ENCODE measurements at regions not wholly inside any gene's neighbourhood (a gene's known extent, or its start where the extent isn't known, plus 50 kb on each side); places are given as distances from the start of the nearest gene placed in this dataset.

- Mint-ChIP-seq H3K4me3 (no peak overlapping the region), H3K36me3 (no peaks in the 10 kb centered on the region), H3K27me3 (peaks cover 4% of the 10 kb centered on the region), H3K9me3 (no peaks in the 10 kb centered on the region), H3K4me1 (no peaks in the 10 kb centered on the region), H3K27ac (no peak overlapping the region)
- DNase-seq: no peak
Observed at GRCh38 chr6:141666187-141666586, 466.5 kb upstream of the GJE1 start.

GRCh38 chr6:141664744-141665143, 468.0 kb upstream of the GJE1 start:
- H3K36me3 Mint-ChIP-seq: no peaks in the 10 kb centered on the region
- no peak overlapping the region for H3K4me3 Mint-ChIP-seq
- no peaks in the 10 kb centered on the region for H3K9me3 Mint-ChIP-seq
- DNase-seq: no peak
- no peak overlapping the region for H3K27ac Mint-ChIP-seq
- peaks cover 3% of the 10 kb centered on the region for H3K27me3 Mint-ChIP-seq
- H3K4me1 Mint-ChIP-seq: no peaks in the 10 kb centered on the region

DNA sequence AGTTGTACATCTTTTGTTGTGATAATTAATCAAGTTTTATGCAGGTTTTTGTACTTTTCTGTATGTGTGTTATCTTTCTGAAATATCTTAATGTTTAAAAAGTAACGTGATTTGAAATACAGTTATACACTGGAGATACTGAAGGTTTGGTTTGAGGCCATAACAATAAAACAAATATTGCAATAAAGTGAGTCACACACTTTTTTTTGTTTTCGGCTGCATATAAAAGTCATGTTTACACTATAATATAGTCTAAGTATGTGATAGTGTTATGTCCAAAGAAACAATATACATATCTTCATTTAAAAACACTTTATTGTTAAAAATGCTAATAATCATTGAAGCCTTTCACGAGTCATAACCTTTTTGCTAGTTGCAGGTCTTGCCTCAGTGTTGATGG, 473.1 kb upstream of the GJE1 start:
- Mint-ChIP-seq H3K27me3 (peaks cover 8% of the 10 kb centered on the region), H3K27ac (no peak overlapping the region), H3K36me3 (no peaks in the 10 kb centered on the region), H3K9me3 (no peaks in the 10 kb centered on the region), H3K4me1 (no peaks in the 10 kb centered on the region), H3K4me3 (no peak overlapping the region)
- no peak for DNase-seq

GRCh38 chr6:141658696-141659095, 474.0 kb upstream of the GJE1 start:
- Mint-ChIP-seq H3K4me3 (no peak overlapping the region), H3K4me1 (no peaks in the 10 kb centered on the region), H3K27me3 (peaks cover 8% of the 10 kb centered on the region), H3K9me3 (no peaks in the 10 kb centered on the region), H3K27ac (no peak overlapping the region), H3K36me3 (no peaks in the 10 kb centered on the region)
- DNase-seq: no peak

DNA sequence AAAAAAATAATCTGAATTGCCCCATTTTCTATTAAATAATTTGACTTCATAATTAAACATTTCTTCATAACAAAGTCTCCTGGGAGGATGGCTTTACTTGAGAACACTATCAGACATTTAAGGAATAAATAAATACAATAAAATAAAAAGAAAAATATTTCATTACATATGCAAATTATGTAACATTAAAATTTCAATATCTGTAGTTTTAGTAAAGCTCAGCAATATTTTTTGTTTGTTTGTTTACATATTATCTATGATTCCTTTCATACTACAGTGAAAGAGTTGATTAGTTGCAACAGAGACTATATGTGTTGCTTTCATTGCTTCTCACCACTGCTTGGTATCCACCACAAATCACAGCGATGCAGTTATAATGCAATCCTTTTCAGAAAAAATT, 474.9 kb upstream of the GJE1 start:
- Mint-ChIP-seq H3K4me3 (no peak overlapping the region), H3K9me3 (no peaks in the 10 kb centered on the region), H3K36me3 (no peaks in the 10 kb centered on the region), H3K27ac (no peak overlapping the region), H3K4me1 (no peaks in the 10 kb centered on the region), H3K27me3 (peaks cover 8% of the 10 kb centered on the region)
- DNase-seq: no peak

GRCh38 chr6:141653590-141653989, 479.1 kb upstream of the GJE1 start:
- Mint-ChIP-seq H3K27me3 (peaks cover 7% of the 10 kb centered on the region), H3K4me3 (no peak overlapping the region), H3K27ac (no peak overlapping the region), H3K4me1 (no peaks in the 10 kb centered on the region), H3K36me3 (no peaks in the 10 kb centered on the region), H3K9me3 (no peaks in the 10 kb centered on the region)
- DNase-seq: no peak

DNA sequence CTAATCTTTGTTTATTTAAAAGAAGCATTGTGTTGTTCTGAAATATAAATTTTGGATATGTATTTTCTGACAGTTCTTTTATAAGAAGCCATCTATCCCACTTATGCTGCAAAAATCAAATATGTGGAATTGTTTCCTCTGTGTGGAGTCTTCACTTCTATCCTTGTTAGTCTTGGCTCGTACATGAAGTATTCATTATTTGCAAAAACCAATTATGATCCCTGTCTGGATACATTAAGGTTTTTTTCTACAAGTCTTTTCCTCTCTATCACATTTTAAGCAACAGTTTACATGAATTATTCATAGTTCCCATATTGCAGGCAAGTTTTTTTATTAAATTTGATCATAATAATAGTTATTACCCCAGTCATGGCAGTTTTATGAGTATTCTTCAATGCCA, 490.8 kb upstream of the GJE1 start:
- no peak overlapping the region for H3K4me3 Mint-ChIP-seq
- no peak overlapping the region for H3K27ac Mint-ChIP-seq
- peaks cover 6% of the 10 kb centered on the region for H3K27me3 Mint-ChIP-seq
- H3K4me1 Mint-ChIP-seq: no peaks in the 10 kb centered on the region
- no peak for DNase-seq
- no peaks in the 10 kb centered on the region for H3K36me3 Mint-ChIP-seq
- no peaks in the 10 kb centered on the region for H3K9me3 Mint-ChIP-seq

DNA sequence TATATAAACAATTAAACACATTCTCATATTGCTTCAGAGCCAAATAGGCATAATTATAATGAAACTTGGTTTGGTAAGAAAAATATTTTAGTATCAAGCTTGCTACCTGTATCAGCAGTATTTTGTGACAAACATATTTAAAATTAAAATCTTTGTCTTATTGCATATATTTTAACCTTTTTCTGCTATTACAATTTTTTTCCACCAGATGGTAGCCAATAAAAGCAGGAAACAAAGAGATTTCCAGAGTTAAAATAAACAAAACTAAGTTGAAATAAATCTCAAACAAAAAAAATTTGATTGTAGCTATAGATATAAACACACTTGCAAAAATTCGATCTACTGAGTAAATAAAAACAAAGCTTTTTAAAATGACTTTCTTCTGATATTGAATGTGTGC, 491.3 kb upstream of the GJE1 start:
- no peak overlapping the region for H3K27ac Mint-ChIP-seq
- no peaks in the 10 kb centered on the region for H3K36me3 Mint-ChIP-seq
- H3K4me3 Mint-ChIP-seq: no peak overlapping the region
- H3K27me3 Mint-ChIP-seq: peaks cover 6% of the 10 kb centered on the region
- no peaks in the 10 kb centered on the region for H3K9me3 Mint-ChIP-seq
- H3K4me1 Mint-ChIP-seq: no peaks in the 10 kb centered on the region
- DNase-seq: no peak

GRCh38 chr6:141635621-141636020, 497.1 kb upstream of the GJE1 start:
- peaks cover 6% of the 10 kb centered on the region for H3K27me3 Mint-ChIP-seq
- no peak overlapping the region for H3K27ac Mint-ChIP-seq
- no peak overlapping the region for H3K4me3 Mint-ChIP-seq
- H3K4me1 Mint-ChIP-seq: no peaks in the 10 kb centered on the region
- no peaks in the 10 kb centered on the region for H3K9me3 Mint-ChIP-seq
- DNase-seq: no peak
- no peaks in the 10 kb centered on the region for H3K36me3 Mint-ChIP-seq

- Mint-ChIP-seq H3K4me1 (no peaks in the 10 kb centered on the region), H3K9me3 (no peaks in the 10 kb centered on the region), H3K27ac (no peak overlapping the region), H3K4me3 (no peak overlapping the region), H3K27me3 (peaks cover 6% of the 10 kb centered on the region), H3K36me3 (no peaks in the 10 kb centered on the region)
- no peak for DNase-seq
Observed at GRCh38 chr6:141634269-141634668, 498.5 kb upstream of the GJE1 start.

GRCh38 chr6:141624301-141624700, 508.4 kb upstream of the GJE1 start:
- no peak for DNase-seq
- H3K27me3 Mint-ChIP-seq: peaks cover 7% of the 10 kb centered on the region
- H3K36me3 Mint-ChIP-seq: no peaks in the 10 kb centered on the region
- no peak overlapping the region for H3K27ac Mint-ChIP-seq
- H3K9me3 Mint-ChIP-seq: peaks cover 6% of the 10 kb centered on the region
- H3K4me3 Mint-ChIP-seq: no peak overlapping the region
- no peaks in the 10 kb centered on the region for H3K4me1 Mint-ChIP-seq

DNA sequence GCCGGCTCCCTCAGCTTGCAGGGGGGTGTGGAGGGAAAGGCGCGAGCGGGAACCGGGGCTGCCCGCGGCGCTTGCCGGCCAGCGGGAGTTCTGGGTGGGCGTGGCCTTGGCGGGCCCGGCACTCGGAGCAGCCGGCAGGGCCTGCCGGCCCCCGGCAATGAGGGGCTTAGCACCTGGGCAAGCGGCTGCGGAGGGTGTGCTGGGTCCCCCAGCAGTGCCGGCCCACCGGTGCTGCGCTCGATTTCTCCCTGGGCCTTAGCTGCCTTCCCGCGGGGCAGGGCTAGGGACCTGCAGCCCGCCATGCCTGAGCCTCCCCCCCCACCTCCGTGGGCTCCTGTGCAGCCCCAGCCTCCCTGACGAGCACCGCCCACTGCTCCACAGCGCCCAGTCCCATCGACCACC, 514.5 kb upstream of the GJE1 start:
- no peak overlapping the region for H3K4me3 Mint-ChIP-seq
- H3K9me3 Mint-ChIP-seq: peaks cover 4% of the 10 kb centered on the region
- peaks cover 3% of the 10 kb centered on the region for H3K27me3 Mint-ChIP-seq
- no peaks in the 10 kb centered on the region for H3K36me3 Mint-ChIP-seq
- H3K27ac Mint-ChIP-seq: no peak overlapping the region
- H3K4me1 Mint-ChIP-seq: no peaks in the 10 kb centered on the region
- no peak for DNase-seq

- no peak overlapping the region for H3K27ac Mint-ChIP-seq
- H3K36me3 Mint-ChIP-seq: no peaks in the 10 kb centered on the region
- peaks cover 3% of the 10 kb centered on the region for H3K9me3 Mint-ChIP-seq
- no peaks in the 10 kb centered on the region for H3K27me3 Mint-ChIP-seq
- no peak for DNase-seq
- H3K4me1 Mint-ChIP-seq: no peaks in the 10 kb centered on the region
- H3K4me3 Mint-ChIP-seq: no peak overlapping the region
Observed at GRCh38 chr6:141610741-141611140, 522.0 kb upstream of the GJE1 start.

GRCh38 chr6:141607956-141608355, 524.8 kb upstream of the GJE1 start:
- no peak overlapping the region for H3K4me3 Mint-ChIP-seq
- H3K4me1 Mint-ChIP-seq: no peaks in the 10 kb centered on the region
- H3K27me3 Mint-ChIP-seq: no peaks in the 10 kb centered on the region
- no peak for DNase-seq
- peaks cover 3% of the 10 kb centered on the region for H3K9me3 Mint-ChIP-seq
- no peak overlapping the region for H3K27ac Mint-ChIP-seq
- H3K36me3 Mint-ChIP-seq: no peaks in the 10 kb centered on the region

GRCh38 chr6:141598487-141598886, 534.2 kb upstream of the GJE1 start:
- Mint-ChIP-seq H3K36me3 (no peaks in the 10 kb centered on the region), H3K27ac (no peak overlapping the region), H3K9me3 (no peaks in the 10 kb centered on the region), H3K27me3 (peaks cover 8% of the 10 kb centered on the region), H3K4me3 (no peak overlapping the region), H3K4me1 (peaks cover 2% of the 10 kb centered on the region)
- no peak for DNase-seq

- no peak overlapping the region for H3K4me3 Mint-ChIP-seq
- no peaks in the 10 kb centered on the region for H3K36me3 Mint-ChIP-seq
- no peaks in the 10 kb centered on the region for H3K9me3 Mint-ChIP-seq
- no peak overlapping the region for H3K27ac Mint-ChIP-seq
- peaks cover 7% of the 10 kb centered on the region for H3K27me3 Mint-ChIP-seq
- no peak for DNase-seq
- H3K4me1 Mint-ChIP-seq: peaks cover 2% of the 10 kb centered on the region
Observed at GRCh38 chr6:141594874-141595273, 537.9 kb upstream of the GJE1 start.

- no peaks in the 10 kb centered on the region for H3K9me3 Mint-ChIP-seq
- no peaks in the 10 kb centered on the region for H3K36me3 Mint-ChIP-seq
- peaks cover 3% of the 10 kb centered on the region for H3K27me3 Mint-ChIP-seq
Observed at GRCh38 chr6:141593311-141593710, 539.4 kb upstream of the GJE1 start.

More at GRCh38 chr6:141593311-141593710, 539.4 kb upstream of the GJE1 start:
- Mint-ChIP-seq H3K4me1 (peaks cover 2% of the 10 kb centered on the region), H3K27ac (no peak overlapping the region), H3K4me3 (no peak overlapping the region)
- no peak for DNase-seq
